ENCODE measurements at regions not wholly inside any gene's neighbourhood (a gene's known extent, or its start where the extent isn't known, plus 50 kb on each side); places are given as distances from the start of the nearest gene placed in this dataset.
A peak's percentile ranks its signal among the peaks of the same experiment; 100 is the strongest.

DNA sequence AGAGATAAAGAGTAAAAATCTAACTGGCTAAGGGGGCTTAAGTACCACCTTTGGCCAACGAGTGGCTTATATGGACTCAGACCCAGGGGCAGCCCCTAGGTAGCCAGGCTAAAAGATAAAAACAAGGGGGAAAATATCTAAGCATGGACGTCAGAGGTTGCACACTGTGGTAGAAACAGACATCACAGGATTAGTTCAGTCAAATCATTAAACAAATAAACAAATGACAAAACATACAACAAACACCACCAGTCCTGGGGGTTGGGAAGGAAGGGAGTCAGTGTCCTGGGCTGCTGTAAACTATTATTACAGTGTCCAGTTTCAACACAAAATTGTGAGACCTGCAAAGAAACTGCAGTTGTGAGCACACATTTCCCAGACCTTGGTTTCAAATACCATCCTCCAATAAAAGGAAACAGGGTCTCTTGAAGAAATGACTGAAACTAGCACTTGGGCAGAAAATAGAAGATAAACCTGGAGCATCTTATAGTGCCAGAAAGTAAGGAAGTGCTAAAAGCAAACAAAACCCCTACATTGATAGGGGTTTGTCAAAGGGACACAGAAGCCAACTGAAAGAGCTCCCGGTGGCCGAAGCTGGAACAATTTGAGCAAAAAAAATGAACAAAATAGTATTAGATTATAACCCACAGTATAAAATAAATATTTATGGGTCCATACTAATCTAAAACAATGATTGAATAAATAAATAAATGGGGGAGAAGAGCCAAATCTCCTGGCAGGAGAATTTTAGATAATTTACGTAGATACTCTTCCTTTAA lies 154.8 kb upstream of the KLF7 start:
- Histone ChIP-seq H3K27ac (no peak overlapping the region), H3K36me3 (no peaks in the 10 kb centered on the region), H3K27me3 (no peaks in the 10 kb centered on the region), H3K9me3 (no peaks in the 10 kb centered on the region), H3K4me1 (no peaks in the 10 kb centered on the region), H3K4me3 (no peak overlapping the region)
- ATAC-seq (ENCODE audit: low FRiP score in 2 of 2), result no peak
- 76 to 78% methylated on average over 5 of the region's 5 CpGs for WGBS, 2 donors
- no peak for TF ChIP-seq EP300 (IDR thresholded peaks at IDR 0.05)
- TF ChIP-seq, protein P1, sequence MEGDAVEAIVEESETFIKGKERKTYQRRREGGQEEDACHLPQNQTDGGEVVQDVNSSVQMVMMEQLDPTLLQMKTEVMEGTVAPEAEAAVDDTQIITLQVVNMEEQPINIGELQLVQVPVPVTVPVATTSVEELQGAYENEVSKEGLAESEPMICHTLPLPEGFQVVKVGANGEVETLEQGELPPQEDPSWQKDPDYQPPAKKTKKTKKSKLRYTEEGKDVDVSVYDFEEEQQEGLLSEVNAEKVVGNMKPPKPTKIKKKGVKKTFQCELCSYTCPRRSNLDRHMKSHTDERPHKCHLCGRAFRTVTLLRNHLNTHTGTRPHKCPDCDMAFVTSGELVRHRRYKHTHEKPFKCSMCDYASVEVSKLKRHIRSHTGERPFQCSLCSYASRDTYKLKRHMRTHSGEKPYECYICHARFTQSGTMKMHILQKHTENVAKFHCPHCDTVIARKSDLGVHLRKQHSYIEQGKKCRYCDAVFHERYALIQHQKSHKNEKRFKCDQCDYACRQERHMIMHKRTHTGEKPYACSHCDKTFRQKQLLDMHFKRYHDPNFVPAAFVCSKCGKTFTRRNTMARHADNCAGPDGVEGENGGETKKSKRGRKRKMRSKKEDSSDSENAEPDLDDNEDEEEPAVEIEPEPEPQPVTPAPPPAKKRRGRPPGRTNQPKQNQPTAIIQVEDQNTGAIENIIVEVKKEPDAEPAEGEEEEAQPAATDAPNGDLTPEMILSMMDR (IDR thresholded peaks at IDR 0.05), result no peak
- no peak for TF ChIP-seq POLR2A (IDR thresholded peaks at IDR 0.05)
- no peak for TF ChIP-seq POLR2AphosphoS5 (IDR thresholded peaks at IDR 0.05)
- no peak for DNase-seq

DNA sequence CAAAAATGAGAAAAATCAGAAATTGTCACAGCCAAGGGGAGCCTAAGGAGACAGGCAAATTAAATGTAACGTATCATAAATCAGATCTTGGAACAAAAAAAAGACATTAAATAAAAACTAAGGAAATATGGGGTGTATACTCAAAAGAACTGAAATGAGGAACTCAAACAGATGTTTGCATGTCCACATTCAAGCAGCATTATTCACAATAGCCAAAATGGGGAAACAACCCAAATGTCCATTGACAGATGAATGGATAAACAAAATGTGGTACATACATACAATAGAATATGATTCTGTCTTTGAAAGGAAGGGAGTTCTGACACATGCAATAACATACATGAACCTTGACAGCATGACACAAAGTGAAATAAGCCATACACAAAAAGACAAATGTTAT lies 155.8 kb upstream of the KLF7 start:
- no peak for DNase-seq

DNA sequence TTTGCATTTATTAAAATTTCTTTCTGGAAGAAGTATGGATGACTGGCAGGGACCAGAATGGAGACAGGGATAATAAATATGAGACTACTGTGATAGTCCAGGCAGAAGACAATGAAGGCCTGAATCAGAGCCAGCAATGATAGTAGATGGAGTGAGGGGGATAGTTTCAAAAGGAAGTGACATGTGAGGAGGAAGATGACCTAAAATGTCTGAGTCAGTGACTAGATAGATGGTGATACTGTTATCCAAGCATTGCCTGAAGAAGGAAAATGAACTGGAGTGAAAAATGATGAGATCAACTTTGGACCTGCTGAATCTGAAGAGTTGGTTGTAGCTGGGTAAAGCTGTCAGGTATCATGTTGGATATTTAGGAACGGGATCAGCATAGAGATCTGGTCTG lies 158.3 kb upstream of the KLF7 start:
- ATAC-seq (ENCODE audit: low FRiP score in 2 of 2) (no peak), DNase-seq (no peak)
- H3K27me3 ChIP-seq, result no peaks in the 10 kb centered on the region
- no peaks in the 10 kb centered on the region for H3K9me3 ChIP-seq
- peaks cover 0 to 6% (median 4%) of the 10 kb centered on the region in 4 donors for H3K4me1 ChIP-seq
- no peak overlapping the region for H3K4me3 ChIP-seq
- no peak overlapping the region for H3K27ac ChIP-seq
- TF ChIP-seq EP300 (IDR thresholded peaks at IDR 0.05) (no peak), POLR2AphosphoS5 (IDR thresholded peaks at IDR 0.05) (no peak), POLR2A (IDR thresholded peaks at IDR 0.05) (no peak)
- TF ChIP-seq, protein P1 (IDR thresholded peaks at IDR 0.05), result no peak
- WGBS, 2 donors, result 85 to 89% methylated on average over 1 of the region's 1 CpG
- H3K36me3 ChIP-seq, result no peaks in the 10 kb centered on the region

More for the DNA sequence above, 155.8 kb upstream of the KLF7 start:
- peak in 1 of 2 donors; percentile 51 for ATAC-seq (ENCODE audit: low FRiP score in 2 of 2)
- Histone ChIP-seq H3K27me3 (no peaks in the 10 kb centered on the region), H3K27ac (no peak overlapping the region), H3K4me1 (no peaks in the 10 kb centered on the region), H3K4me3 (no peak overlapping the region), H3K36me3 (no peaks in the 10 kb centered on the region), H3K9me3 (no peaks in the 10 kb centered on the region)
- TF ChIP-seq EP300 (IDR thresholded peaks at IDR 0.05) (no peak), POLR2AphosphoS5 (IDR thresholded peaks at IDR 0.05) (no peak), POLR2A (IDR thresholded peaks at IDR 0.05) (no peak)
- TF ChIP-seq, protein P1 (IDR thresholded peaks at IDR 0.05), result no peak
- 57 to 66% methylated on average over 1 of the region's 1 CpG for WGBS, 2 donors

DNA sequence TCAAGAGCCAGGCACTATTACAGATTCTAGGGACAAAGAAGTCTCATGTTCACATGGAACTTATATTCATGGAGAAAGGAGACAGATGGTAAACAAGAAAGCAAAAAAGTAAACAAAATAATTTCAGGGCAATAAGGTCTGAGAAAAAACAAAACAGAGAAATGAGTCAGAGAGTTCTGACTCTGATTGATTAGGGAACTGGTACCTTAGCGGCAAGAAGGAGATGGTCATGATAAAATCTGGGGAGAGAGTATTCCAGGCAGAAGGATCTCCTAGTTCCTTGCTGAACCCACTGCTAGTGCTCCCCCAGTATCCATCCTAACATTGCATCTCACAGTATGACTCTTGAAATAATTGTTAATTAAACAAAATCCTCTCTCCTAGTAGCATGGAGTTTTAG lies 161.8 kb upstream of the KLF7 start:
- H3K27ac ChIP-seq, result no peak overlapping the region
- ATAC-seq (ENCODE audit: low FRiP score in 2 of 2), result no peak
- WGBS, 2 donors, result 43 to 48% methylated on average over 1 of the region's 1 CpG
- no peak overlapping the region for H3K4me3 ChIP-seq
- H3K9me3 ChIP-seq, result no peaks in the 10 kb centered on the region
- DNase-seq, result no peak
- H3K36me3 ChIP-seq, result no peaks in the 10 kb centered on the region
- H3K27me3 ChIP-seq, result no peaks in the 10 kb centered on the region
- H3K4me1 ChIP-seq, result peaks cover 15 to 28% (median 17%) of the 10 kb centered on the region in 4 donors
- TF ChIP-seq POLR2AphosphoS5 (IDR thresholded peaks at IDR 0.05) (no peak), POLR2A (IDR thresholded peaks at IDR 0.05) (no peak), EP300 (IDR thresholded peaks at IDR 0.05) (no peak)
- TF ChIP-seq, protein P1 (IDR thresholded peaks at IDR 0.05), result no peak

DNA sequence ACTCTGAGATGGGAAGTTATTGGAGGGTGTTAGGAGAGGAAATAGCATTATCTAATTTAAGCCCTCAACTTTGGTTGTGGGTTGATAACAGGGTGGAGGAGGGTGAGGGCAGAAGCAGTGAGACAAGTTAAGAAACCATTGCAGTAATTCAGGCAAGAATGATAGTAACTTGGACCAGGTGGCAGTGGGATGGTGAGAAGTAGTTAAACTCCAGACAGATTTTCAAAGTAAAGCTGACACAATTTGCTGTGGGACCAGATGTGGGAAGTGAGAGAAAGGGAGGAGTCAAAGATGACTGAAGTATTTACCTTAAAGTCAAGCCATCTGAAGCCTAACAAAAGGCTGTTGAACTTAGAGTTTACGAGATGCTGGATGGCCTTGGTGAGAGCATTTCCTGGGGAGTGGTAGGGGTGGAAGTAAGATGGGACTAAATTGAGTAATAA lies 163.2 kb upstream of the KLF7 start:
- ATAC-seq (ENCODE audit: low FRiP score in 2 of 2) (no peak), DNase-seq (no peak)
- no peaks in the 10 kb centered on the region for H3K27me3 ChIP-seq
- no peaks in the 10 kb centered on the region for H3K36me3 ChIP-seq
- no peak overlapping the region for H3K4me3 ChIP-seq
- H3K4me1 ChIP-seq, result peaks cover 18 to 30% (median 22%) of the 10 kb centered on the region in 4 donors
- WGBS, 2 donors, result 40 to 48% methylated on average over 1 of the region's 1 CpG
- TF ChIP-seq, protein P1 (IDR thresholded peaks at IDR 0.05), result no peak
- no peak for TF ChIP-seq EP300 (IDR thresholded peaks at IDR 0.05)
- TF ChIP-seq POLR2A (IDR thresholded peaks at IDR 0.05), result no peak
- no peak for TF ChIP-seq POLR2AphosphoS5 (IDR thresholded peaks at IDR 0.05)
- H3K9me3 ChIP-seq, result no peaks in the 10 kb centered on the region
- H3K27ac ChIP-seq, result no peak overlapping the region

All from upper lobe of left lung (tissue), 6 donors.